Small intestine (tissue), 7 donors: ENCODE measurements at regions not wholly inside any gene's neighbourhood (a gene's known extent, or its start where the extent isn't known, plus 50 kb on each side); places are given as distances from the start of the nearest gene placed in this dataset.

ENCODE experiments used
- DNase-seq, 2 donors: peaks; one replicate each; pipeline versions ENCODE4 v3.0.0 to v3.0.0-alpha.2; 2013
- FAIRE-seq: peaks from 2 replicates; lab custom pipeline; 2012; peaks lifted over from hg19 to GRCh38; lab: Jason Lieb, UNC
- H3K27ac ChIP-seq, 3 donors: one replicate each; pipeline ENCODE4 v1.5.1; 2013; ENCODE audit warnings: low read length in 2 of 3, mild to moderate bottlenecking in 2 of 3, control low read depth in 1 of 3, inconsistent platforms in 1 of 3, low read depth in 1 of 3, moderate library complexity in 1 of 3
- H3K27me3 ChIP-seq, 3 donors: one replicate each; pipeline ENCODE4 v1.6.1; 2013; ENCODE audit warnings: low read length in 3 of 3, inconsistent platforms in 1 of 3; ENCODE audit not compliant: control insufficient read depth in 3 of 3, insufficient read depth in 3 of 3
- H3K36me3 ChIP-seq, 3 donors: one replicate each; pipeline ENCODE4 v1.6.1; 2013; ENCODE audit warnings: low read length in 3 of 3, inconsistent platforms in 1 of 3, low read depth in 1 of 3, mild to moderate bottlenecking in 1 of 3, moderate library complexity in 1 of 3; ENCODE audit not compliant: control insufficient read depth in 3 of 3, insufficient read depth in 2 of 3
- H3K4me1 ChIP-seq, 3 donors: one replicate each; pipeline ENCODE4 v1.6.1; 2013; ENCODE audit warnings: low read length in 2 of 3, inconsistent platforms in 1 of 3, low read depth in 1 of 3, mild to moderate bottlenecking in 1 of 3, moderate library complexity in 1 of 3; ENCODE audit not compliant: control insufficient read depth in 3 of 3, insufficient read depth in 2 of 3
- H3K4me3 ChIP-seq, 3 donors: one replicate each; pipeline ENCODE4 v1.5.1; 2013; ENCODE audit warnings: low read length in 3 of 3, control low read depth in 1 of 3, inconsistent platforms in 1 of 3, low read depth in 1 of 3, mild to moderate bottlenecking in 1 of 3, moderate library complexity in 1 of 3
- H3K9me3 ChIP-seq, 2 donors: one replicate each; pipeline ENCODE4 v1.6.1; 2013; ENCODE audit warnings: low read depth in 1 of 2, low read length in 1 of 2; ENCODE audit not compliant: control insufficient read depth in 2 of 2, insufficient read depth in 1 of 2
- WGBS, 3 donors: extraction: QIAGEN DNeasy Blood & Tissue Kit; methylation state at CpG; one replicate each; pipeline ENCODE4 v1.1.7; 2013; 5-methylcytosine and 5-hydroxymethylcytosine counted together
- donor health status: healthy with polysubstance abuse.
- donor health status: control.
- donor health status: control.
- donor health status: Bipolar disorder and iron deficiency.
- donor health status: healthy.

GRCh38 chr1:239303289-239303688 lies 83.1 kb upstream of the CHRM3 start:
- Histone ChIP-seq H3K27me3 (no peaks in the 10 kb centered on the region), H3K4me3 (no peak overlapping the region), H3K4me1 (no peaks in the 10 kb centered on the region), H3K36me3 (no peaks in the 10 kb centered on the region), H3K9me3 (no peaks in the 10 kb centered on the region), H3K27ac (no peak overlapping the region)
- 90 to 98% (median 92%) methylated on average over 9 of the region's 9 CpGs for WGBS, 3 donors
- no peak for DNase-seq
- no peak for FAIRE-seq

GRCh38 chr1:239302696-239303095 lies 83.7 kb upstream of the CHRM3 start:
- Histone ChIP-seq H3K27me3 (no peaks in the 10 kb centered on the region), H3K36me3 (no peaks in the 10 kb centered on the region), H3K4me1 (no peaks in the 10 kb centered on the region), H3K9me3 (no peaks in the 10 kb centered on the region), H3K27ac (no peak overlapping the region), H3K4me3 (no peak overlapping the region)
- 78 to 92% (median 87%) methylated on average over 3 of the region's 3 CpGs for WGBS, 3 donors
- DNase-seq = no peak
- no peak for FAIRE-seq

- FAIRE-seq = no peak
- no peaks in the 10 kb centered on the region for H3K4me1 ChIP-seq
- H3K27ac ChIP-seq = no peak overlapping the region
- no peaks in the 10 kb centered on the region for H3K27me3 ChIP-seq
- no peaks in the 10 kb centered on the region for H3K9me3 ChIP-seq
- WGBS, 3 donors = 88 to 95% (median 95%) methylated on average over 3 of the region's 3 CpGs
- no peak for DNase-seq
- H3K36me3 ChIP-seq = no peaks in the 10 kb centered on the region
- H3K4me3 ChIP-seq = no peak overlapping the region
Observed at GRCh38 chr1:239301251-239301650, 85.1 kb upstream of the CHRM3 start.

GRCh38 chr1:239297910-239298309 lies 88.5 kb upstream of the CHRM3 start:
- Histone ChIP-seq H3K4me3 (no peak overlapping the region), H3K9me3 (no peaks in the 10 kb centered on the region), H3K36me3 (no peaks in the 10 kb centered on the region), H3K27me3 (no peaks in the 10 kb centered on the region), H3K4me1 (peaks cover 0 to 8% (median 0%) of the 10 kb centered on the region in 3 donors), H3K27ac (no peak overlapping the region)
- DNase-seq (no peak), FAIRE-seq (no peak)
- 92 to 95% (median 94%) methylated on average over 7 of the region's 7 CpGs for WGBS, 3 donors

GRCh38 chr1:239293350-239294110 lies 92.8 kb upstream of the CHRM3 start:
- 42 to 55% (median 45%) methylated on average over 7 of the region's 7 CpGs for WGBS, 3 donors
- Histone ChIP-seq H3K36me3 (no peaks in the 10 kb centered on the region), H3K27ac (no peak overlapping the region), H3K9me3 (no peaks in the 10 kb centered on the region), H3K4me1 (peaks cover 0 to 8% (median 0%) of the 10 kb centered on the region in 3 donors), H3K27me3 (no peaks in the 10 kb centered on the region), H3K4me3 (no peak overlapping the region)
- DNase-seq (peak; percentile 73 to 81), FAIRE-seq (no peak)

GRCh38 chr1:239288820-239289554 lies 97.4 kb upstream of the CHRM3 start:
- H3K36me3 ChIP-seq = no peaks in the 10 kb centered on the region
- DNase-seq = peak in 1 of 2 donors; percentile 22
- peaks cover 0 to 5% (median 0%) of the 10 kb centered on the region in 3 donors for H3K4me1 ChIP-seq
- no peak for FAIRE-seq
- WGBS, 3 donors = 33 to 50% (median 39%) methylated on average over 1 of the region's 1 CpG
- no peak overlapping the region for H3K4me3 ChIP-seq
- H3K27ac ChIP-seq = no peak overlapping the region
- H3K9me3 ChIP-seq = no peaks in the 10 kb centered on the region
- H3K27me3 ChIP-seq = no peaks in the 10 kb centered on the region

- Histone ChIP-seq H3K4me3 (no peak overlapping the region), H3K27me3 (no peaks in the 10 kb centered on the region), H3K36me3 (no peaks in the 10 kb centered on the region), H3K9me3 (no peaks in the 10 kb centered on the region), H3K27ac (no peak overlapping the region), H3K4me1 (no peaks in the 10 kb centered on the region)
- WGBS, 3 donors = 75 to 91% (median 85%) methylated on average over 4 of the region's 4 CpGs
- no peak for FAIRE-seq
- DNase-seq = no peak
Observed at GRCh38 chr1:239287296-239287695, 99.1 kb upstream of the CHRM3 start.

GRCh38 chr1:239283216-239283615 lies 103.2 kb upstream of the CHRM3 start:
- DNase-seq (no peak), FAIRE-seq (no peak)
- no peak overlapping the region for H3K27ac ChIP-seq
- no peak overlapping the region for H3K4me3 ChIP-seq
- H3K27me3 ChIP-seq = no peaks in the 10 kb centered on the region
- WGBS, 3 donors = 80 to 85% (median 81%) methylated on average over 6 of the region's 6 CpGs
- H3K36me3 ChIP-seq = no peaks in the 10 kb centered on the region
- no peaks in the 10 kb centered on the region for H3K9me3 ChIP-seq
- H3K4me1 ChIP-seq = no peaks in the 10 kb centered on the region
